Tibial nerve (tissue), 4 donors: ENCODE measurements at regions not wholly inside any gene's neighbourhood (a gene's known extent, or its start where the extent isn't known, plus 50 kb on each side); places are given as distances from the start of the nearest gene placed in this dataset.

Source experiments
- DNase-seq, 2 donors: peaks; one replicate each; pipeline ENCODE4 v3.0.0-alpha.2; 2019; ENCODE audit warnings: low spot score in 2 of 2
- H3K27ac ChIP-seq, 4 donors: fragments of 200-600 bp; sonication (generic) in 3 of 4; one replicate each; pipeline ENCODE4 v1.5.1; 2017 to 2019; ENCODE audit warnings: mild to moderate bottlenecking in 1 of 4
- H3K27me3 ChIP-seq, 2 donors: fragments of 200-600 bp; sonication (generic) in 1 of 2; one replicate each; pipeline versions ENCODE4 v1.5.1 to v1.6.0; 2017 to 2019
- H3K36me3 ChIP-seq, 3 donors: fragments of 200-600 bp; sonication (generic); one replicate each; pipeline ENCODE4 v1.5.1; 2018 to 2019
- H3K4me1 ChIP-seq, 4 donors: fragments of 200-600 bp; sonication (generic) in 3 of 4; one replicate each; pipeline ENCODE4 v1.5.1; 2017 to 2019
- H3K4me3 ChIP-seq, 4 donors: fragments of 200-600 bp; sonication (generic) in 3 of 4; one replicate each; pipeline ENCODE4 v1.5.1; 2017 to 2019; ENCODE audit warnings: mild to moderate bottlenecking in 1 of 4, moderate library complexity in 1 of 4
- H3K9me3 ChIP-seq, 4 donors: fragments of 200-600 bp; sonication (generic) in 3 of 4; one replicate each; pipeline ENCODE4 v1.5.1; 2017 to 2019
- EP300 ChIP-seq, 2 donors: sonication (generic); formaldehyde crosslinking; IDR thresholded peaks; one replicate each; pipeline ENCODE4 v1.6.1; 2017; ENCODE audit warnings: antibody characterized with exemption in 2 of 2, mild to moderate bottlenecking in 1 of 2
- POLR2A ChIP-seq, 2 donors: fragments of 450-650 bp; IDR thresholded peaks; one replicate each; pipeline ENCODE4 v1.6.1; 2017; ENCODE audit warnings: antibody characterized with exemption in 2 of 2, mild to moderate bottlenecking in 2 of 2, moderate library complexity in 2 of 2
- WGBS, 2 donors: methylation state at CpG; one replicate each; pipeline ENCODE4 v1.1.5; 2018; 5-methylcytosine and 5-hydroxymethylcytosine counted together
- TF ChIP-seq, protein P1 (sequence below), 5 experiments: fragments of 200-600 bp in 3 of 5; fragments of 450-650 bp in 2 of 5; sonication (generic) in 3 of 5; IDR thresholded peaks; one replicate each; pipeline ENCODE4 v1.5.1; 2016 to 2019; ENCODE audit warnings: antibody characterized with exemption in 5 of 5, mild to moderate bottlenecking in 3 of 5, moderate library complexity in 2 of 5

- no peaks in the 10 kb centered on the region for H3K4me1 ChIP-seq
- H3K4me3 ChIP-seq = no peak overlapping the region
- no peaks in the 10 kb centered on the region for H3K36me3 ChIP-seq
- H3K27me3 ChIP-seq = no peaks in the 10 kb centered on the region
- H3K27ac ChIP-seq = no peak overlapping the region
- 74 to 87% methylated on average over 1 of the region's 1 CpG for WGBS, 2 donors
- peaks cover 0 to 9% (median 0%) of the 10 kb centered on the region in 4 donors for H3K9me3 ChIP-seq
- no peak for TF ChIP-seq POLR2A (IDR thresholded peaks at IDR 0.05)
- TF ChIP-seq, protein P1, sequence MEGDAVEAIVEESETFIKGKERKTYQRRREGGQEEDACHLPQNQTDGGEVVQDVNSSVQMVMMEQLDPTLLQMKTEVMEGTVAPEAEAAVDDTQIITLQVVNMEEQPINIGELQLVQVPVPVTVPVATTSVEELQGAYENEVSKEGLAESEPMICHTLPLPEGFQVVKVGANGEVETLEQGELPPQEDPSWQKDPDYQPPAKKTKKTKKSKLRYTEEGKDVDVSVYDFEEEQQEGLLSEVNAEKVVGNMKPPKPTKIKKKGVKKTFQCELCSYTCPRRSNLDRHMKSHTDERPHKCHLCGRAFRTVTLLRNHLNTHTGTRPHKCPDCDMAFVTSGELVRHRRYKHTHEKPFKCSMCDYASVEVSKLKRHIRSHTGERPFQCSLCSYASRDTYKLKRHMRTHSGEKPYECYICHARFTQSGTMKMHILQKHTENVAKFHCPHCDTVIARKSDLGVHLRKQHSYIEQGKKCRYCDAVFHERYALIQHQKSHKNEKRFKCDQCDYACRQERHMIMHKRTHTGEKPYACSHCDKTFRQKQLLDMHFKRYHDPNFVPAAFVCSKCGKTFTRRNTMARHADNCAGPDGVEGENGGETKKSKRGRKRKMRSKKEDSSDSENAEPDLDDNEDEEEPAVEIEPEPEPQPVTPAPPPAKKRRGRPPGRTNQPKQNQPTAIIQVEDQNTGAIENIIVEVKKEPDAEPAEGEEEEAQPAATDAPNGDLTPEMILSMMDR (IDR thresholded peaks at IDR 0.05) = no peak
- TF ChIP-seq EP300 (IDR thresholded peaks at IDR 0.05) = no peak
- no peak for DNase-seq
These were observed 166.9 kb downstream of the RND3 start for GRCh38 chr2:150320608-150321007.

DNA sequence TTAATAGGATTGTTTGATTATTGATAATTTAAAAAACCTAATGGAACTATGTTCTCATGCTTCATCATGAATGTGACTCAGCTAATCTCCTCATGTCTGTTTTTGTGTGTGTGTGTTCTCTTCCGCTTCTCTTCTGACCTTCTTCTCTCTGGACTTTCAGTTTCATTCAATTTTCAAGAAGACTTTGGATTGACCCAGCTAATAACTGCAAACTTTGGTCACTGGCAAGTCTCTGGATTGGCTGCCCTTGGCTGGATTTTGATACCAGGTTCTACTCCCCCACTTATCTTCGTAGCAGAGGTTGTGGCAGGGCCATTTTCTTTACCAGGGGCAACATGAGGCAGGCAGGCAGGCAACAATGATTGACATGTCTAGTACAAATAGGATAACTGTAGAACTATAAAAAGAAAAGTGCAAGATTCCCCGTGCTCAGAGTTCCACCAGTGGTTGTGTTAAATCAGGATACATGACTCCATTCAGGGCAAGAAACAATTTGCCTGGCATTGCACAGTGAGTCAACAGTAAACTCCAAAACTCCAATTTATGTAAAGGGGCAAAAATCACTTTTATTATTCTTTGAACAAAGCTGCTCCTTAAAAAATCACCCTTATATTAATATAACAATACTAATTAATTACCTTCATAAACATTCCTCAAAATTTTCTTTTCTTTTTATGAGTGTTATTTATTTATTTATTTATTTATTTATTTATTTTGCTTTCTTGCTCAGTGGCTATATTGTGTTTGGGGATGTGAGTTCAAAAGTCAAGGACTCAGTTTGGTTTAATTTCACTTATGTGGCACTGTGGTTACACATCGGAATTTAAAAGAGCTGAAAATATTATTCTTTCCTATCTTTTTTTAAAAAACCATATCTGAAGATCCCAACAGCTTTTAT, 167.6 kb downstream of the RND3 start:
- Histone ChIP-seq H3K36me3 (no peaks in the 10 kb centered on the region), H3K9me3 (peaks cover 0 to 16% (median 2%) of the 10 kb centered on the region in 4 donors), H3K27ac (no peak overlapping the region), H3K4me1 (no peaks in the 10 kb centered on the region), H3K27me3 (no peaks in the 10 kb centered on the region), H3K4me3 (no peak overlapping the region)
- TF ChIP-seq, protein P1 (IDR thresholded peaks at IDR 0.05) = no peak
- TF ChIP-seq POLR2A (IDR thresholded peaks at IDR 0.05) (no peak), EP300 (IDR thresholded peaks at IDR 0.05) (no peak)
- no peak for DNase-seq
- 85 to 87% methylated on average over 4 of the region's 4 CpGs for WGBS, 2 donors

GRCh38 chr2:150319085-150319484, 168.4 kb downstream of the RND3 start:
- 93 to 97% methylated on average over 4 of the region's 4 CpGs for WGBS, 2 donors
- Histone ChIP-seq H3K27ac (no peak overlapping the region), H3K36me3 (no peaks in the 10 kb centered on the region), H3K4me3 (no peak overlapping the region), H3K27me3 (no peaks in the 10 kb centered on the region), H3K9me3 (peaks cover 0 to 16% (median 2%) of the 10 kb centered on the region in 4 donors), H3K4me1 (no peaks in the 10 kb centered on the region)
- TF ChIP-seq EP300 (IDR thresholded peaks at IDR 0.05) (no peak), POLR2A (IDR thresholded peaks at IDR 0.05) (no peak)
- TF ChIP-seq, protein P1 (IDR thresholded peaks at IDR 0.05) = no peak
- DNase-seq = no peak

DNA sequence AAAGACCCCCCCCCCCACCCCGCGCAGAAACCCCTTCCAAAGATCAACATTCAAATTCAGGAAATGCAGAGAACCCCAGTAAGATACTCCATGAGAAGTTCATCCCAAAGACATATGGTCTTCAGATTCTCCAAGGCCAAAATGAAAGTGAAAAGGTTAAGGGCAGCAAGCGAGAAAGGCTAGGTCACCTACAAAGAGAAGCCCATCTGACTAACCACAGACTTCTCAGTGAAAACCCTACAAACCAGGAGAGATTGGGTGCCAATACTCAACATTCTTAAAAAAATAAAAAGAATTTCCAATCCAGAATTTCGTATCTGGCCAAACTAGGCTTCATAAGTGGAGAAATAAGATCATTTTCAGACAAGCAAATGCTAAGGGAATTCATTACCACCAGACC, 175.2 kb downstream of the RND3 start:
- Histone ChIP-seq H3K27ac (no peak overlapping the region), H3K4me3 (no peak overlapping the region), H3K36me3 (no peaks in the 10 kb centered on the region), H3K9me3 (peaks cover 0 to 38% (median 2%) of the 10 kb centered on the region in 4 donors), H3K27me3 (no peaks in the 10 kb centered on the region), H3K4me1 (no peaks in the 10 kb centered on the region)
- DNase-seq = no peak
- no peak for TF ChIP-seq POLR2A (IDR thresholded peaks at IDR 0.05)
- TF ChIP-seq EP300 (IDR thresholded peaks at IDR 0.05) = no peak
- TF ChIP-seq, protein P1 (IDR thresholded peaks at IDR 0.05) = no peak
- 89 to 94% methylated on average over 4 of the region's 4 CpGs for WGBS, 2 donors

- TF ChIP-seq, protein P1 (IDR thresholded peaks at IDR 0.05) = no peak
- no peak for TF ChIP-seq EP300 (IDR thresholded peaks at IDR 0.05)
- TF ChIP-seq POLR2A (IDR thresholded peaks at IDR 0.05) = no peak
- DNase-seq = no peak
- Histone ChIP-seq H3K9me3 (peaks cover 0 to 26% (median 0%) of the 10 kb centered on the region in 4 donors), H3K27ac (no peak overlapping the region), H3K27me3 (no peaks in the 10 kb centered on the region), H3K4me1 (no peaks in the 10 kb centered on the region), H3K4me3 (no peak overlapping the region), H3K36me3 (no peaks in the 10 kb centered on the region)
- 60 to 67% methylated on average over 3 of the region's 3 CpGs for WGBS, 2 donors
These were observed 178.0 kb downstream of the RND3 start for GRCh38 chr2:150309311-150310080.
